ENCODE measurements at regions not wholly inside any gene's neighbourhood (a gene's known extent, or its start where the extent isn't known, plus 50 kb on each side); places are given as distances from the start of the nearest gene placed in this dataset.

GRCh38 chr4:94156826-94157225, 50.8 kb upstream of the SMARCAD1 start:
- TF ChIP-seq CTCF (conservative IDR thresholded peaks at IDR 0.05; ENCODE audit: low read depth), result no peak
- ChIA-PET POLR2A (ENCODE audit: low non-redundant PET) (no interaction called here), CTCF (no interaction called here)
- H3K27ac ChIP-seq, result no peak overlapping the region
- DNase-seq (ENCODE audit: low spot score), result no peak
